Kidney glomerular epithelial cell (primary cell): ENCODE measurements at regions not wholly inside any gene's neighbourhood (a gene's known extent, or its start where the extent isn't known, plus 50 kb on each side); places are given as distances from the start of the nearest gene placed in this dataset.
"Not testable (repeated sequence)": the region's sequence is repeated elsewhere in the genome, so short reads cannot be mapped to it uniquely, and the experiment has no call there.

Experiments used
- DNase-seq: peaks from one replicate; lab custom pipeline; 2025; lab: John Stamatoyannopoulos, UW

- not testable (repeated sequence) for DNase-seq
These were observed 182.4 kb upstream of the ZNF469 start for GRCh38 chr16:88200154-88200895.

GRCh38 chr16:88200896-88201185 lies 181.9 kb upstream of the ZNF469 start:
- no peak for DNase-seq

- not testable (repeated sequence) for DNase-seq
These were observed 181.1 kb upstream of the ZNF469 start for GRCh38 chr16:88201611-88202010.

- DNase-seq, result no peak
These were observed 180.5 kb upstream of the ZNF469 start for GRCh38 chr16:88202207-88202745.

- not testable (repeated sequence) for DNase-seq
These were observed 179.7 kb upstream of the ZNF469 start for GRCh38 chr16:88202856-88203681.

- not testable (repeated sequence) for DNase-seq
These were observed 178.3 kb upstream of the ZNF469 start for GRCh38 chr16:88204131-88205110.

GRCh38 chr16:88205482-88205881 lies 177.3 kb upstream of the ZNF469 start:
- DNase-seq, result not testable (repeated sequence)

- not testable (repeated sequence) for DNase-seq
These were observed 176.8 kb upstream of the ZNF469 start for GRCh38 chr16:88206006-88206405.

- not testable (repeated sequence) for DNase-seq
These were observed 176.2 kb upstream of the ZNF469 start for GRCh38 chr16:88206516-88206915.

GRCh38 chr16:88208112-88208511 lies 174.6 kb upstream of the ZNF469 start:
- no peak for DNase-seq

- DNase-seq, result not testable (repeated sequence)
These were observed 174.0 kb upstream of the ZNF469 start for GRCh38 chr16:88208776-88209175.

- DNase-seq, result not testable (repeated sequence)
These were observed 173.2 kb upstream of the ZNF469 start for GRCh38 chr16:88209579-88209978.

GRCh38 chr16:88213937-88214336 lies 168.8 kb upstream of the ZNF469 start:
- DNase-seq, result not testable (repeated sequence)

GRCh38 chr16:88221001-88221761 lies 161.6 kb upstream of the ZNF469 start:
- not testable (repeated sequence) for DNase-seq

- not testable (repeated sequence) for DNase-seq
These were observed 159.1 kb upstream of the ZNF469 start for GRCh38 chr16:88223696-88224095.

GRCh38 chr16:88224131-88224898 lies 158.4 kb upstream of the ZNF469 start:
- DNase-seq, result not testable (repeated sequence)

GRCh38 chr16:88225640-88226230 lies 157.0 kb upstream of the ZNF469 start:
- not testable (repeated sequence) for DNase-seq

GRCh38 chr16:88226302-88226701 lies 156.5 kb upstream of the ZNF469 start:
- not testable (repeated sequence) for DNase-seq

- DNase-seq, result not testable (repeated sequence)
These were observed 155.6 kb upstream of the ZNF469 start for GRCh38 chr16:88227026-88227721.
